Stromal cell of bone marrow (primary cell): ENCODE measurements at regions not wholly inside any gene's neighbourhood (a gene's known extent, or its start where the extent isn't known, plus 50 kb on each side); places are given as distances from the start of the nearest gene placed in this dataset.
A peak's percentile ranks its signal among the peaks of the same experiment; 100 is the strongest.

Experiments
- DNase-seq: peaks from one replicate; pipeline ENCODE4 v3.0.0-alpha.2; 2012; ENCODE audit warnings: low read depth

DNA sequence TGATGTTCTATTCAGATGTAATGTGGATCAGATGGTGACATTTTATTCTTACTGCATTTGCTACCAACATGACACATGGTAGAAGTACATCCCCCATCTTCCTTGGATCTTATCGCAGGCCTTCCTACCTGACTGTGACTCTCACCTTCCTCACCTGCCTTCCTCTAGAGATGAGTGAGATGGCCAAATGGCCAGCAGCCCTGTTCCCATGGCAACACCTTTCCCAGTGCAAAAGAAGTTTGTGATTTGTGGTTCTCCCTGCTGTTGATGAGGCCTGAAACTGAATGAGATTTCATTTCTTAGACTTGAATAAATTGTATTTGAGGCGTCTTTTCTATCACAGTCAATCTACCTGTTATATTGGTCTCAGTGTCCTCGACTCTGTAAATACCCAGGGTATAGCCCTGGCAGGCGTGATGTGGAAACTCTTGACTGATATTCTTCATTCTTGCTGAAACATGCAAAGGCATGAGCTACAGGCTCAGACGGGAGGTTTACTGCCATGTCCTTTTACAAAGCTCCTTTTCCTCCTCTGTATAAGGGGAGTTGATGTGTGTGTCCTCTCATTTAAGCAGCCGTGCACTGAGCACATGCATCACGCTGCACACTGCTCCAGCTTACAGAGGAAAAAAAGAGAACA lies 440.7 kb upstream of the AKR1E2 start:
- no peak for DNase-seq

- peak; percentile 51 for DNase-seq
Observed at GRCh38 chr10:4384245-4384644, 441.8 kb upstream of the AKR1E2 start.

- peak; percentile 25 for DNase-seq
Observed at GRCh38 chr10:4383651-4384098, 442.3 kb upstream of the AKR1E2 start.

DNA sequence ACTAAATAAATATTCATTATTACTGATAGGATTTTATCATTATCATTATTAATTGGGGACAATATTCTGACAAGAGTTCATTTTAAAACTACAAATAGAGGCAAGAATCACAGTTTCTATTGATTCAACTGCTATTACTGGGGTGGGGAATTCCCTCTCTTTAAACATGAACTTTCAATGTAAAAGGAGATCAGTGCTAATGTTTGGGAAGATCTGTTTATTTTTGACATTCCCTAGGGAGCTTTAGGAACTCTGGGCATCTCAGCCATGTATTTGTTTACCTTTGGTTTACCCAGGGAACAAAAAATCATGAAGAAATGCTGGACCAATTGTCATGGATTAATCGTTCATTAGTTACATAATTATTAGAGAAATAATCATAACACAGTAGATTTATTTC lies 443.2 kb upstream of the AKR1E2 start:
- DNase-seq: no peak

DNA sequence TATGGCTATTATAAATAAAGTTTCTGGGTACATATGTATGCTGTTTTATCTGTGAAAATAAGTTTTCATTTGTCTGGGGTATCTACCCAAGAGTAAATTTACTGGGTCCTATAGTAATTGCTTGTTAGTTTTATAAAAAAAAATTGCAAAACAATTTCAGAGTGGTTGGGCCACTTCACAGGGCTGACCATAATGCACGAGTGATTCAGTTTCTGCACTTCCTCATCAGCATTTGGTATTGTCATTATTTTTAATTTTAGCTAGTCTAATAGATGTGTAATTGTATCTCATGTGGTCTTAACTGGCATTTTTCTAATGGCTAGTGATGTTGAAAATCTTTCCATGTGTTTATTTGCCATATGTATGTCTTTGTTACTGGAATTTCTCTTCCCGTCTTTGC lies 452.4 kb upstream of the AKR1E2 start:
- DNase-seq: no peak

GRCh38 chr10:4373098-4373497 lies 452.9 kb upstream of the AKR1E2 start:
- no peak for DNase-seq

- DNase-seq: peak; percentile 96
Observed at GRCh38 chr10:4372601-4373000, 453.4 kb upstream of the AKR1E2 start.

DNA sequence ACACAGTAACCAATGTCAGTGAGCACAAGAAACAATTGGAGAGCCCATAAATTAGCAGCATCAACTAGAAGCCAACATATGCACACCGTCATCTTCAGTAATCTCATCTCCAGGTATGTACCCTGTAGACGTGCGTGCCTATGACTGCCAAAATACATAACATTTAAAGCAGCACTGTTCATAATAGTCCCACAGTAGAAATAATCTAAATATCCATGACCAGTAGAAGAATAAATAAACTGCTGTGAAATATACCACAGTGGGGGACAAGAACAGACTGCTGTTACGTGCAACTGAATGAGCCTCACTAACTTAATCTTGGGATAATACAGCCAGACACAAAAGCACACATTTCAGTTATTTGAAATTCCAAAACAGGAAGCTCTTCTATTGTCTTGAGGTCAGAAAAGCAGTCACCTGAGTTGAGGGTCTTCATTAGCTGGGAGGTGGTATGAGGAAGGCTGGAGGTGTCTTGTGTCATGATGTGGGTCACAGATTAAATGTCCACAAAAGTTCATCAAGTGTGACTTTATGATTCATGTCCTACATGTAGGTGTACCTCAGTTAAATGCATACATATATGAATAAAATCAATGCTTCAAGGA lies 454.2 kb upstream of the AKR1E2 start:
- no peak for DNase-seq

- DNase-seq: no peak
Observed at GRCh38 chr10:4370376-4370775, 455.6 kb upstream of the AKR1E2 start.

DNA sequence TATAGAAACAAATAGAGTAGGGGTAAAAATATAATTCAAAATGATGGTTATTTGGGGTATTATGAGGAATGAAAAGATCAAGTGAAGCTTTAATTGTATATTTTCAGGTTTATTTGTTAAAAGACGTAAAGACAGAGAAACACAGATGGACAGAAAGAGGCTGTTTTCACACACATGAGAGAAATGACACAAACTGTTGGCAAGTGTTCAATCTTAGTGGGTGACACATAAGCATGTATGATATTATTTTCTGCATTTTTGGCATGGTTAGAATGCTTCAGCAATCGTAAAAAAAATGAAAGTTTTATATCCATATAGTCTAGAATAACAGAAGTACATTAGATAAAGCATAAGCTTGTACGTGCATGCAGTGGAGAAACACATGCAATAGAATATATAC lies 464.4 kb upstream of the AKR1E2 start:
- no peak for DNase-seq

- no peak for DNase-seq
Observed at GRCh38 chr10:4359003-4359402, 467.0 kb upstream of the AKR1E2 start.

DNA sequence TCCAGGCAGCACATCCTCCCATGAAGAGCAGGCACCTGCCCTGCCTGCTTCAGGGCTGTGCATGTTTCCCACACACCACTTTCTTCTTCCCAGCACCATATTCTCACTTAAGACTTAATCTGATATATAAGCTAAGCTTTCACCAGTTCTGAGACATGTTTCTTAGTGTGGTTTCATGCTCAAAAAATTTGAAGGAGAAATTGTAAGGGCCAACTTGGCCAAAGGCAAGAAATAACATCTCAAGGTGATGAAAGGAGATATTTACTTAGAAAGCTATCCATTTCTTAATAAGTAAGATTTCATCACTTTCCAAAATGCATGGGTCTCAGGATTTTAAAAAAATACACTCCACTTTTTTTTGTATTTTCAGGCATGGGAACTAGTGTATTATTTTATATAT lies 468.1 kb upstream of the AKR1E2 start:
- no peak for DNase-seq

DNA sequence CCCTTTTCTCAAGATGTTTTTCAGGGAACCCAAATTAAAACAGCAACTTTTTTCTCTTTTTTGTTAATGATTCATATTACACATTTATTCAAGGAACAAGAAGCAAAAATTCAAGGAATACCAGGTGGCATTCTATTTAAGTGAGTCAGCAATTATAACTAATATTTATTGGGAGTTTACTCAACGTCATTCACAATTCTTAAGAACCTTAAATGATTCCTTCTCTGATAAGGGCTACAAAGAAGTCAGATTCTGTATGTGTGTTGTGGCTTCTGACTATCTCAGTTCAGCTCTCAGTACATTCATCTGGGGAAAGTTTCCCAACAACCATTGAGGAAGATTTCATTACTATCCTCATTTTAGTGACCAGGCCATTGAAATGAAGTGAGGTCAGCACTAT lies 470.7 kb upstream of the AKR1E2 start:
- DNase-seq: no peak

GRCh38 chr10:4354382-4354812 lies 471.6 kb upstream of the AKR1E2 start:
- DNase-seq: no peak

DNA sequence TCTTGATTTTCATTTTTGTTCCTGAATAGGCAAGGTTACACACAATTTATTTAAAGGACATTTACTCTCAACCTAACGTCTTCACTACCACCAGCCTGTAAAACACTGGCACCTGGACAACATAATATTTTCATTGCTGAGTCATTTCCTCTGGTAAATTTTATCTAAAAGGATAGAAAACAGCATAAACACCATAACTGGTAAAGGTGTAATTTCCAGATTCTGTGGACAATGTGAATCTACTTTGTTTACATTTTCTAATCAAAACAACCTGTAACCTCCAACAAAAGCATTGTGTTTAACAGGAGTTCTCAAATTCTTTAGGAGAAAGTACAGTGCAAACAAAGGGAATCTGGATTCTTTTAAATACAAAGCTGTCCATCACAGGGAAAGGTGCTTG lies 472.0 kb upstream of the AKR1E2 start:
- DNase-seq: no peak

- no peak for DNase-seq
Observed at GRCh38 chr10:4353059-4353655, 472.9 kb upstream of the AKR1E2 start.

DNA sequence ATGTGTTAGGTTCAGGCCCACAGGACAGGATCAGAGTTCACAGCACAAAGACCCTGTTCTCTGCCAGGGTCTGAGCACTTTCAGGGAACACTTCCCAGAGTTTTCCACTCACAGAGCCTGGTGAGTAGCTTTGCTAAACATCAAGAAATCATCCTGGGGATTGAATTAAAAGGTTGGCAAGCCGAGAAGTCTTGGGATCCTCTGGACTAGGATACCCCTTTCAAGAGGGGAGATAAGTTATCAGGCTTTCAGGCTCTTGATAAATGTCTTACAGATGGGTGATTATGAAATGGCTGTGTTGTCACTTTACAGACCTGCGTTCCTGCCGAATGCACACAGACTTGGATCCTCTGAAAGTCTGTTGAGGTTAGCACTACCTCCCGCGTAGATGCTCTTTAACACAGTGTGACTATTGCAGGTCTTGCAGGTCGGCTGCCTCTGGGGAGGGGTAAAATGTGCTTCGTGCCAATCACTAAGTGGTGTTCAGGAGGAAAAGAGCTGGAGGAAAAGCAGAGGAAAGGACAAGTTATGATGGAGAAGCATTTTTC lies 473.5 kb upstream of the AKR1E2 start:
- DNase-seq: no peak

GRCh38 chr10:4351723-4352413 lies 474.1 kb upstream of the AKR1E2 start:
- no peak for DNase-seq

- no peak for DNase-seq
Observed at GRCh38 chr10:4347397-4347796, 478.6 kb upstream of the AKR1E2 start.

GRCh38 chr10:4345877-4346646 lies 479.9 kb upstream of the AKR1E2 start:
- DNase-seq: no peak

DNA sequence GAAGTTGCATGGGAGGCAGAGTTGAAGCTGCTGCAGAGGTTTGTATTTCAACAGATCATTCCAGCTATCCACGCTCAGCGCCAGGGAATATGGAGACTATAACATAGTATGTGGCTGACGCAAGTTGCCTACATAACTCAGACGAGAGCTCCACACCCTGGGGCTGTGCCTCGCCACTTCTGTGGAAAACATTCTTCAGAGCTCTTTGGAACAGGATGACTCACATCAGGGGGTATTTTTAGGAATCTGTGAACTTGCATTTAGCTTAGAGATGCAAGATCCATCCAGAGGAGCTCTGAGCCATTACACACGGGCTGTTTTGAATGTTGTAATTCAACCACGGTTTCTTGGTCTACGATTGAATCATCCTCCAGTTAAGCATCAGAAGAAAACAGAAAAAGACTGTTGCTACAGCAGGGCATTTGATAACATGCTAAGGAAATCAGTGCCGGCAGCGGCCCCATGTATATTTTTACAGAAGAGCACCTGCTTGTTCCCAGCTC lies 481.5 kb upstream of the AKR1E2 start:
- peak; percentile 100 for DNase-seq

DNA sequence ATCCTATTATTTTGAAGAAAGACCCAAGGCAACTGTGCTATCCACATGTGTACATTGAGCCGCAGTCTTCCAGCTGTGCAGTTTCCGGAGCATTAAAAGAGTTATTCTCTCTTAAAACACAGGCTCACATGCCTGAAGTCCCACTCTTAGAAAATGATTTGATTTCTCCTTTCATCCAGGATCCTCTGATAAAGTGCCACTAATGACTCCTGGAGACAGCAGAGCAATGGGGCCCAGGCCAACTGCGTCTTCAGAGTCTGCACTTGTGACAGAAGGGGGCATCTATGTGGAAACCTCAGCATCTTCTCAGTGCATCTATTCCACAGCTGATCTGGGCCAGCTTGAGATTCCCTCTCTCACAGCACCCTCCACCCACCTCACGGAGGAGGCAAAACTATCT lies 482.1 kb upstream of the AKR1E2 start:
- no peak for DNase-seq
